Common myeloid progenitor, CD34-positive (primary cell): ENCODE measurements at regions not wholly inside any gene's neighbourhood (a gene's known extent, or its start where the extent isn't known, plus 50 kb on each side); places are given as distances from the start of the nearest gene placed in this dataset.
"Not testable (repeated sequence)": the region's sequence is repeated elsewhere in the genome, so short reads cannot be mapped to it uniquely, and the experiment has no call there.

Source experiments
- CTCF ChIA-PET: fragments of 350-600 bp; sonication (Branson Sonifier 250); formaldehyde crosslinking; loops from one replicate; lab custom pipeline; 2021; ENCODE audit warnings: antibody characterized with exemption; lab: Charles Lee
- POLR2A ChIA-PET: fragments of 350-600 bp; sonication (Branson Sonifier 250); formaldehyde crosslinking; loops from one replicate; lab custom pipeline; 2021; ENCODE audit warnings: antibody characterized with exemption; lab: Charles Lee
- DNase-seq, 3 donors: peaks; one replicate each; pipeline versions ENCODE4 v3.0.0 to v3.0.0-alpha.2; 2013
- H3K27ac ChIP-seq, 2 experiments: 1 replicate in 1 of 2; 2 replicates in 1 of 2; pipeline ENCODE4 v1.7.0; 2013; ENCODE audit warnings: inconsistent platforms in 2 of 2, low read length in 2 of 2, mild to moderate bottlenecking in 2 of 2, low read depth in 1 of 2, moderate library complexity in 1 of 2; ENCODE audit not compliant: severe bottlenecking in 2 of 2, insufficient read depth in 1 of 2, poor library complexity in 1 of 2
- H3K27me3 ChIP-seq, 5 experiments: replicated peaks in 2 of 5; 1 replicate in 3 of 5; 2 replicates in 2 of 5; pipeline versions ENCODE4 v1.6.1 to v1.7.0; 2013; ENCODE audit warnings: low read length in 4 of 5, mild to moderate bottlenecking in 2 of 5, moderate library complexity in 2 of 5, inconsistent platforms in 1 of 5; ENCODE audit not compliant: insufficient read depth in 5 of 5, control insufficient read depth in 4 of 5
- H3K36me3 ChIP-seq, 4 experiments: 1 replicate in 2 of 4; 2 replicates in 2 of 4; pipeline versions ENCODE4 v1.6.1 to v1.7.0; 2013; ENCODE audit warnings: low read length in 3 of 4, control low read depth in 1 of 4, mild to moderate bottlenecking in 1 of 4; ENCODE audit not compliant: control insufficient read depth in 4 of 4, insufficient read depth in 4 of 4
- H3K4me1 ChIP-seq, 4 experiments: 1 replicate in 3 of 4; 2 replicates in 1 of 4; pipeline versions ENCODE4 v1.6.1 to v1.7.1; 2013; ENCODE audit warnings: low read length in 3 of 4, mild to moderate bottlenecking in 3 of 4, control low read depth in 1 of 4, inconsistent platforms in 1 of 4, moderate library complexity in 1 of 4; ENCODE audit not compliant: control insufficient read depth in 4 of 4, insufficient read depth in 4 of 4; ENCODE audit errors: control extremely low read depth in 1 of 4
- H3K4me3 ChIP-seq, 7 experiments: 1 replicate in 4 of 7; 2 replicates in 3 of 7; pipeline versions ENCODE4 v1.5.1 to v1.7.0; 2013; ENCODE audit warnings: mild to moderate bottlenecking in 7 of 7, low read length in 6 of 7, moderate library complexity in 6 of 7, inconsistent platforms in 2 of 7, low read depth in 2 of 7, control low read depth in 1 of 7; ENCODE audit not compliant: insufficient read depth in 4 of 7, control insufficient read depth in 1 of 7; ENCODE audit errors: extremely low read depth in 1 of 7
- H3K9me3 ChIP-seq, 5 experiments: 1 replicate in 4 of 5; 2 replicates in 1 of 5; pipeline versions ENCODE4 v1.6.1 to v1.7.1; 2013; ENCODE audit warnings: low read length in 4 of 5, mild to moderate bottlenecking in 2 of 5, inconsistent platforms in 1 of 5, low read depth in 1 of 5, moderate library complexity in 1 of 5; ENCODE audit not compliant: control insufficient read depth in 4 of 5, insufficient read depth in 2 of 5; ENCODE audit errors: control extremely low read depth in 1 of 5
- WGBS: methylation state at CpG from one replicate; pipeline ENCODE4 v1.1.5; 2013; ENCODE audit not compliant: insufficient coverage; 5-methylcytosine and 5-hydroxymethylcytosine counted together

- H3K27me3 ChIP-seq = peaks cover 0 to 22% (median 8%) of the 10 kb centered on the region in 5 experiments
- H3K4me3 ChIP-seq, POLR2A ChIA-PET, H3K36me3 ChIP-seq, CTCF ChIA-PET, H3K27ac ChIP-seq, H3K9me3 ChIP-seq, H3K4me1 ChIP-seq: not testable (repeated sequence)
- peak in 2 of 3 donors; percentile 33 to 43 for DNase-seq
- 77% methylated on average over 4 of the region's 4 CpGs for WGBS
Measured at GRCh38 chr13:24992946-24993345, 103.0 kb upstream of the PABPC3 start.

GRCh38 chr13:24995225-24995804 lies 100.6 kb upstream of the PABPC3 start:
- Histone ChIP-seq H3K36me3 (no peaks in the 10 kb centered on the region), H3K27me3 (peaks cover 0 to 13% (median 12%) of the 10 kb centered on the region in 5 experiments), H3K4me3 (no peak overlapping the region), H3K27ac (no peak overlapping the region), H3K4me1 (no peaks in the 10 kb centered on the region), H3K9me3 (peaks cover 0 to 2% (median 0%) of the 10 kb centered on the region in 5 experiments)
- ChIA-PET CTCF (interaction anchor here (0.6 to 2.2 kb wide), 25 partner anchors 10 to 390 kb away, joined by 3 to 10 read pairs (median 3); no protein-coding TSS in a partner anchor), POLR2A (no interaction called here)
- DNase-seq = peak; percentile 85 to 93 (median 91)
- 0% methylated on average over 4 of the region's 6 CpGs for WGBS

GRCh38 chr13:24997367-24997967 lies 98.5 kb upstream of the PABPC3 start:
- Histone ChIP-seq H3K9me3 (peaks cover 0 to 2% (median 0%) of the 10 kb centered on the region in 5 experiments), H3K4me3 (no peak overlapping the region), H3K27ac (no peak overlapping the region), H3K4me1 (peaks cover 0 to 5% (median 2%) of the 10 kb centered on the region in 4 experiments), H3K27me3 (peaks cover 0 to 32% (median 18%) of the 10 kb centered on the region in 5 experiments), H3K36me3 (no peaks in the 10 kb centered on the region)
- POLR2A ChIA-PET = no interaction called here
- CTCF ChIA-PET = no interaction called here
- WGBS = 8% methylated on average over 2 of the region's 10 CpGs
- peak; percentile 33 to 55 (median 50) for DNase-seq

GRCh38 chr13:24998433-24998832 lies 97.5 kb upstream of the PABPC3 start:
- DNase-seq = no peak
- WGBS = 89% methylated on average over 7 of the region's 8 CpGs
- ChIA-PET CTCF (interaction anchor here (1.1 to 1.3 kb wide), 3 partner anchors 115 to 321 kb away, joined by 3 to 5 read pairs (median 3); no protein-coding TSS in a partner anchor), POLR2A (no interaction called here)
- Histone ChIP-seq H3K4me1 (peaks cover 0 to 5% (median 2%) of the 10 kb centered on the region in 4 experiments), H3K27me3 (peaks cover 0 to 37% (median 18%) of the 10 kb centered on the region in 5 experiments), H3K27ac (no peak overlapping the region), H3K36me3 (no peaks in the 10 kb centered on the region), H3K4me3 (no peak overlapping the region), H3K9me3 (no peaks in the 10 kb centered on the region)

GRCh38 chr13:25001476-25002206 lies 94.3 kb upstream of the PABPC3 start:
- Histone ChIP-seq H3K27ac (no peak overlapping the region), H3K27me3 (peaks cover 0 to 34% (median 14%) of the 10 kb centered on the region in 5 experiments), H3K4me3 (no peak overlapping the region), H3K9me3 (no peaks in the 10 kb centered on the region), H3K36me3 (no peaks in the 10 kb centered on the region), H3K4me1 (peaks cover 0 to 5% (median 2%) of the 10 kb centered on the region in 4 experiments)
- peak in 2 of 3 donors; percentile 17 to 18 for DNase-seq
- CTCF ChIA-PET = interaction anchor here (1.7 kb wide), 1 partner anchor 113 kb away, joined by 4 read pairs; no protein-coding TSS in a partner anchor
- POLR2A ChIA-PET = no interaction called here
- WGBS = 47% methylated on average over 9 of the region's 11 CpGs

- H3K9me3 ChIP-seq, DNase-seq, POLR2A ChIA-PET, H3K4me1 ChIP-seq, H3K27ac ChIP-seq, H3K36me3 ChIP-seq, H3K4me3 ChIP-seq: not testable (repeated sequence)
- peaks cover 0 to 34% (median 14%) of the 10 kb centered on the region in 5 experiments for H3K27me3 ChIP-seq
- CTCF ChIA-PET = interaction anchor here (0.9 to 1.7 kb wide), 2 partner anchors 35 to 112 kb away, joined by 3 to 4 read pairs; no protein-coding TSS in a partner anchor
- 86% methylated on average over 13 of the region's 14 CpGs for WGBS
Measured at GRCh38 chr13:25002311-25002710, 93.6 kb upstream of the PABPC3 start.
